GM12892 (cell line): ENCODE measurements at regions not wholly inside any gene's neighbourhood (a gene's known extent, or its start where the extent isn't known, plus 50 kb on each side); places are given as distances from the start of the nearest gene placed in this dataset.

Experiments used
- DNase-seq: peaks from one replicate; pipeline ENCODE4 v3.0.0; 2011; ENCODE audit not compliant: insufficient read length
- FAIRE-seq: peaks from 2 replicates; lab custom pipeline; 2011; peaks lifted over from hg19 to GRCh38; lab: Jason Lieb, UNC
- POLR2A ChIP-seq: IDR thresholded peaks from 2 replicates; pipeline ENCODE4 v1.6.1; 2011; ENCODE audit warnings: low read depth, low read length, control low read depth
- POLR2AphosphoS5 ChIP-seq: IDR thresholded peaks from 2 replicates; pipeline ENCODE4 v1.6.1; 2011; ENCODE audit warnings: low read depth, low read length, control low read depth
- TAF1 ChIP-seq: IDR thresholded peaks from 2 replicates; pipeline ENCODE4 v1.6.1; 2011; ENCODE audit warnings: low read depth, mild to moderate bottlenecking, control low read depth, low read length, borderline replicate concordance

DNA sequence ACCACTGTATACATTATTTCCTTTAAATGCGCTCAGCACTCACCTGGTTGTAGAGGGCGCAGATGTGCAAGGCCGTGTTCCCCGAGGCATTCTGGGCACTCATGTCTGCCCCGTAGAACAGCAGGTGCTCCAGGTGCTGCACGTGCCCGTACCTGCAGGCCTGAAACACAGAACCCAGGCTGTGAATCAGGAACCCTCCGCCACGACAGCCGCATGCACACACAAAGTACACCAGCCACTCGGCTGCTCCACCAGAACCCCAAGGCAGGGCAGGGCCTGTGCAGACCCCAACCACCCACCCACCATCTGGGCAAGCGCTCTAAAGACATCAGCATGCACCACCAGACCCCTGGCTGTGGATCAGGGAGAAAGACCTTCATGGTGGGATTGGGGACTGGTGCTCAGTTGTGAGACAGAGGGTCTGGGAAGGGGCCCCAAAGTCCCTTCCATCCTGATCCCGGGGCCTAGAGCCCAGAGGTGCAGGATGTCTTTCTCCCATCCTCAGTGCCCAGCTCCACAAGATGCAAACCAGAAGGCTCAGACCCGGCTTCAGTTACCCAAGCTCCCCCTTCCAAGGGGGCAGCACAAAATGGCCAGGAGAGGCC, 177.2 kb downstream of the SHANK2 start:
- DNase-seq (no peak), FAIRE-seq (no peak)
- no peak for TF ChIP-seq TAF1
- TF ChIP-seq POLR2A, result no peak
- no peak for TF ChIP-seq POLR2AphosphoS5

DNA sequence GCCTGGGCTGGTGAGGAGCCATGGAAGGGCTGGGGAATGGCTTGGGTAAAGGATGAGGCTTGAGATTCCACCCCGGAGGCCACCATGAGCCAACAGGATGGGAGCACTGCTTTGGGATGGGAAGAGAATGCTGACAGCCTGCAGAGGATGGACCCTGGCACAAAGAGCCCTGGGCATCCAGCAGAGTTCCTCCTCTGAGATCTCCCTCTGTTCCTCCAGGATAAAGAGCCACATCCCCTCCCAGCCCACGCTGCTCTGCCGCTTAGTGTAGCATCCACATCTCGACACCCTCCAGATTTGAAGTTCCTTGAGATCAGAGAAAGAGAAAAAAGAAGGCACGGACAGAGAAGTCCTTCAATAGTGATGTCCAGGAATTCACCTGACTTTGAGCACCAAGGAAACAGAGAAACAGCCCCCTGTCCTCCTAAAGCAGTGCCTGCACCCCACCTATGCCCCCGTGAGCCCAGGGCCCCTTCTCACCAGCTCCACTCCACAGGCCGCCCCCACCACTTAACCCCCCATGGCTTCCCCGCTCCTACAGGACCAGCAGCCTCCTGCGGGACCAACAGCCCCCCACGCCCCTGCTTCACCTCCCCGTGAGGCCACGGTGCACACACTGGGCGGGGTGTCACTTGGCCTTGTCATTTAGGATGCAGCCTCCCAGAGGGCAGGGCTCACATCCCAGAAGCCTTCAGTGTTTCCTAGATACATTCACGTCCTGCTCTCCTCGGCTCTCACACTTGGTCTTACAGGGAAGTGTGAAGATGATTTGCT, 180.5 kb downstream of the SHANK2 start:
- TF ChIP-seq POLR2A (no peak), TAF1 (no peak), POLR2AphosphoS5 (no peak)
- FAIRE-seq, result no peak
- DNase-seq, result no peak

DNA sequence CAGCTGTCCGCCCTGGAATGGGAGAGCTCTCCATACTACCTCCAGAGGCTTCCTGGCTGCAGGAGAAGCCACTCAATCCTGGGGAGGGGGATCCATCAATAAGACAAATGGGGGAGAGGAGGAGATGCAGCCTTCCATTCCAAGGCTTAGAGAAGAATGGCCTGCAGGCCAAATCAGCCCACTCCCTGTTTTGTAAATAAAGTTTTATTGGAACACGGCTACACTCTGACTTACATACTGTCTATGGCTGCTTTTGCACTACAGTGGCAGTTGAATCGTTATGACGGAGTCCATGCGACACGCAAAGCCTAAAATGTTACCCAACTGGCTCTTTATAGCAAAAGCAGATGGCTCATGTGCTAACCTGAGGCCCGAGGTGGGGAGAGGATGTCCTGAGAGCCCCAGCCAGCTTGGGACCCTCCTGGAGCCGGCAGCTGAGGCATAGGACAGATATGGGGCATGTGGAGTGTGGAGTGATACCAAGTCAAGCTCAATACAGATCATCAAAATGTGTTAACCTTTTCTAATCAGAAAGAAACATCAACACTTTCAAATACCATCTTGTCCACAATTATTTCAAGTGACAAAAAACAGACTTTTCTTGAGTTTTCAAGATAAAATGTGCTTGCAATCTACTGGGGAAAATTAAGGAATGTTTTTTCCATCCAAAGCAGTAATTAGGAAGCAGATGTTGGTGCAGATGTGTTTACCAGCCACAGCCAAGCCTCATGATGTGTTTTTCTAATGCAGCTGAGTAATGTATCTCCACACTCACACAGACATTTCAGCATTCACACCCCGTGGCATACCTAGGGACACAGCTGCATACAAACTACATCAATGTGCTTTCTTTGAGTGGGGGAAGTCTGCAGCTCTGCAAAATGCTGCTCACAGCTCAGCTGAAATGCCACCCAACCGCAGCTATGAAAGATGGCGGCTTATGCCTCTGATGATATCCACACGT, 181.6 kb downstream of the SHANK2 start:
- DNase-seq (no peak), FAIRE-seq (no peak)
- TF ChIP-seq POLR2A, result no peak
- TF ChIP-seq TAF1, result no peak
- TF ChIP-seq POLR2AphosphoS5, result no peak

DNA sequence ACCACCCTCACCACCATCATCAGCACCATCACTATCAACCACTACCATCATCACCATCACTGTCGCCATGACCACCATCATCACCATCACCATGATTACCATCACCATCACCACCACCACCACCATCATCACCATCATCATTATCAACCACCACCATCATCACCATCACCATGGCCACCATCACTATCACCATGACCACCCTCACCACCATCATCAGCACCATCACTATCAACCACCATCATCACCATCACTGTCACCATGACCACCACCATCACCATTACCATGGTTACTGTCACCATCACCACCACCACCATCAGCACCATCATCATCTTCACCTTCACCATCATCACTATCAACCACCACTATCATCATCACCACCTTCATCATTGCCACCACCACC, 183.4 kb downstream of the SHANK2 start:
- FAIRE-seq, result no peak
- TF ChIP-seq POLR2AphosphoS5 (no peak), TAF1 (no peak), POLR2A (no peak)
- DNase-seq, result no peak

DNA sequence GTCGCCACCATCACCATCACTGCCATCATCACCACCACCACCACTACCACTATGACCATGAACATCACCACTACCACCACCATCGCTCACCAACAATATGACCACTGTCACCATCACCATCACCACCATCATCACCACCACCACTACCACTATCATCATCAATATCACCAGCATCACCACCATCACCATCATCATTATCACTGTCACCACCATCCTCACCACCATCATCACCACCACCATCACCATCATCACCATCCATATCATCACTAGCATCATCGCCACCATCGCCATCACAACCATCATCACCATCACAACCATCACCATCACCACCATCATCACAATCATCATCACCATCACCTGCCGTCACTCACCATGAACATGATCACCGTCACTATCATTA, 184.6 kb downstream of the SHANK2 start:
- TF ChIP-seq TAF1, result no peak
- no peak for TF ChIP-seq POLR2AphosphoS5
- TF ChIP-seq POLR2A, result no peak

DNA sequence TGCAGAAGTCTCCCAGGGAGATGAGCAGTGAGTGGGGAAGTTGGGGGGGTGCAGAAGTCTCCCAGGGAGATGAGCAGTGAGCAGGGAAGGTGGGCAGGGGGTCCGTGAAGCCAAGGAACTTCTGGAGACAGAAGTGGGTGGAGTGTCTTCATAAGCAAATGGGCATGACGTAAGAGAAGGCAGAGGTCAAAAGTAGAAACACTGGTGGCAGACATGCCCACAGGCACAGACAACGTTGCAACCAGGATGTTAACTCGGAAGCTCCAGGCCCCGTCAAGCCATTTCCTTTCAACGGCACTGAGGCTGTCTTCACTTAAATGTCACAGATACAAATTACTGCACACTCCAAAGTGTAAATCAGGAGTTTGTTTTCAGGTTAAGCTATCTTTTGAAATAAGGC, 186.1 kb downstream of the SHANK2 start:
- DNase-seq, result no peak
- no peak for TF ChIP-seq POLR2A
- no peak for TF ChIP-seq POLR2AphosphoS5
- no peak for TF ChIP-seq TAF1
- no peak for FAIRE-seq

More for the DNA sequence above, 184.6 kb downstream of the SHANK2 start:
- DNase-seq, result no peak
- no peak for FAIRE-seq

DNA sequence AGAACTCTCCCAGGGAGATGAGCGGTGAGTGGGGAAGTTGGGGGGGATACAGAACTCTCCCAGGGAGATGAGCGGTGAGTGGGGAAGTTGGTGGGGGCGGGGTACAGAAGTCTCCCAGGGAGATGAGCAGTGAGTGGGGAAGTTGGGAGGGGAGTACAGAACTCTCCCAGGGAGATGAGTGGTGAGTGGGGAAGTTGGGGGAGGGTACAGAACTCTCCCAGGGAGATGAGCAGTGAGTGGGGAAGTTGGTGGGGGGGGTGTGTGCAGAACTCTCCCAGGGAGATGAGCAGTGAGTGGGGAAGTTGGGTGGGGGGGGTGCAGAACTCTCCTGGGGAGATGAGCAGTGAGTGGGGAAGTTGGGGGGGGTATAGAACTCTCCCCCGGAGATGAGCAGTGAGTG, 186.5 kb downstream of the SHANK2 start:
- no peak for FAIRE-seq
- TF ChIP-seq TAF1 (no peak), POLR2AphosphoS5 (no peak)

DNA sequence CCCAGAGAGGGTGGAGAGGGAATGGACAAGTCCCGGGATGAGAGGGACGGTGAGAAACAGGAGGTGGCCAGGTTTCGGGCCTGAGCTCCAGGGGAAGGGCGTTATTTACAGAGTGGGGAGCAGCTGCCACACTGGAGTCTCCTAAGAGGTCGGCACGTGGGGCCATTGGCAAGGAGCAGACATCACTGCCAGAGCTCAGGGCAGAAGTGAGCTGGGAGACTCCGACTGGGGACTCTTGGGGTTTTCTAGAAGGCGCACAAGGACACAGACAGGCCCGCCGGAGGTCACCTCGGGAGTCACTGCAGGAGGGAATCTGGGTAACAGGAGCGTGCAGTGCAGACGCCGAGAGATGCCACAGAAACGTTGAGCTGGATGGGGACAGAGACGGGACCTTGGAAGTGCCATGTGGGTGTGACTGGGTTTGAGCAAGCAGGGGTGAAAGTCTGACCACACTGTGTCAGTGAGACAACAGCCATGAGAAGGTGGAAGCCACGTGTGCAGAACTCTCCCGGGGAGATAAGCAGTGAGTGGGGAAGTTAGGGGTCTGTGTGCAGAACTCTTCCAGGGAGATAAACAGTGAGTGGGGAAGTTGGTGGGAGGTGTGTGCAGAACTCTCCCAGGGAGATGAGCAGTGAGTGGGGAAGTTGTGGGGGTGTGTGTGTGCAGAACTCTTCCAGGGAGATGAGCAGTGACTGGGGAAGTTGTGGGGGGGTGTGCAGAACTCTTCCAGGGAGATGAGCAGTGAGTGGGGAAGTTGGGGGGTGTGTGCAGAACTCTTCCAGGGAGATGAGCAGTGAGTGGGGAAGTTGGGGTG, 187.5 kb downstream of the SHANK2 start:
- no peak for TF ChIP-seq POLR2A
- no peak for TF ChIP-seq TAF1
- TF ChIP-seq POLR2AphosphoS5, result no peak
- DNase-seq, result no peak
- no peak for FAIRE-seq

More for the DNA sequence above, 186.5 kb downstream of the SHANK2 start:
- no peak for DNase-seq

DNA sequence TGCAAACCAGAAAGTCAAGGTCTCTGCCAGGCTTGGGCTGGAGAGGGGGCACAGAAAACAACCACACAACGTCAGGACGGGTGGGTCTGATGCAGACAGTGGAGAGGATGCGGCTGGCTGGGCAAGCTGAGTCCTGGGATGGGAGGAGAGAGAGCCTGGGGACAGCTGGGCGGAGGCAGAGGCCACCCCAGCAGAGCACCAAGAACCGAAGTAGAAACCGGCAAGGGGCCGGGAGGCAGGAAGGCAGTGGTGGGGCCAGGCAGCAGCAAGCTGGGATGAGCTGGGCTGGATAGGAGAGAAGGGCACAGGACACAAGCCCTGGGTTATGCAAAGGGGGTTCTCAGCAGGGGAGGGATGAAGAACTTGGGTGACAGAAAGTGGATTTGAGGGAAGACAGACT, 188.2 kb downstream of the SHANK2 start:
- no peak for TF ChIP-seq POLR2A
- no peak for TF ChIP-seq POLR2AphosphoS5
- TF ChIP-seq TAF1, result no peak
- DNase-seq (no peak), FAIRE-seq (no peak)

DNA sequence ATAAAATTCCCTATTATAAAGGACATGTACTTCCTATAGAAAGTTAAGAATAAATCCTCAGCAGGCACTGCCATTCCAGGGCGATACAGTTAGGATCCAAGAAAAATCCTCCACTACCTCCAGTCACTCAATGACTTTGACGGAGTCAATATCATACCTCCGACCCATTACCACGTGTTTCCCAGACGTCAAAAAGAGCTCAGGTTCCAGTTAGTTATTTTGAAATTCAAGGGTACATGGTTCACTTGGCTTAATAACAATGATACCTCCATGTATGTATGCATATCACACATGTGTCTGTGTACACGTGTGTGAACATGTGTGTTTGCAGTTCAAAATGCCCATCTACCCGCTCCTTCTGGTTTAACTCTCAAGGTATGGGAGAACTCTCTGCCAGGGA, 189.2 kb downstream of the SHANK2 start:
- FAIRE-seq, result no peak

More for the DNA sequence above, 189.2 kb downstream of the SHANK2 start:
- TF ChIP-seq POLR2AphosphoS5, result no peak
- no peak for TF ChIP-seq TAF1
- TF ChIP-seq POLR2A, result no peak
- no peak for DNase-seq
